ENCODE measurements at regions not wholly inside any gene's neighbourhood (a gene's known extent, or its start where the extent isn't known, plus 50 kb on each side); places are given as distances from the start of the nearest gene placed in this dataset.
A peak's percentile ranks its signal among the peaks of the same experiment; 100 is the strongest.

DNA sequence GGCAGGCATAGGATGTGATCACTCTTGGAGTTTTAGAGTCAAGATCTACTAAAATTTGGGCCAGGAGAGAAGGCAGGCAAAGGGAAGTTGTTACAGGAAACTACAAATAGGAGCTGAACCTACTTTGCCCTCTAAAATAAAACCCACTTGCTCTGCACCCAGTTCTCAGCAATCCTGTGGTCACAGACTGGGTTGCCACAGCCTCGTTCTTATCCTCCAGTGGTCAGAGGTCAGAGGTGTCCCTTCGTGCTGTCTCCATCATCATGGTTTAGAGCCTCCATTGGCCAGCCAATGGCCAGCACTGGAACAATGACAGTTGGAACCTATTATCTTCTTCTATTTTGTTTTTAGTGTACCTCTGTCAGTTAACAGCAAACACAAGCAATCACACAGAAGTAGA, 90.7 kb upstream of the TNP1 start:
- Histone ChIP-seq H3K4me3 (no peak overlapping the region), H3K27ac (no peak overlapping the region)
- TF ChIP-seq, protein P1, sequence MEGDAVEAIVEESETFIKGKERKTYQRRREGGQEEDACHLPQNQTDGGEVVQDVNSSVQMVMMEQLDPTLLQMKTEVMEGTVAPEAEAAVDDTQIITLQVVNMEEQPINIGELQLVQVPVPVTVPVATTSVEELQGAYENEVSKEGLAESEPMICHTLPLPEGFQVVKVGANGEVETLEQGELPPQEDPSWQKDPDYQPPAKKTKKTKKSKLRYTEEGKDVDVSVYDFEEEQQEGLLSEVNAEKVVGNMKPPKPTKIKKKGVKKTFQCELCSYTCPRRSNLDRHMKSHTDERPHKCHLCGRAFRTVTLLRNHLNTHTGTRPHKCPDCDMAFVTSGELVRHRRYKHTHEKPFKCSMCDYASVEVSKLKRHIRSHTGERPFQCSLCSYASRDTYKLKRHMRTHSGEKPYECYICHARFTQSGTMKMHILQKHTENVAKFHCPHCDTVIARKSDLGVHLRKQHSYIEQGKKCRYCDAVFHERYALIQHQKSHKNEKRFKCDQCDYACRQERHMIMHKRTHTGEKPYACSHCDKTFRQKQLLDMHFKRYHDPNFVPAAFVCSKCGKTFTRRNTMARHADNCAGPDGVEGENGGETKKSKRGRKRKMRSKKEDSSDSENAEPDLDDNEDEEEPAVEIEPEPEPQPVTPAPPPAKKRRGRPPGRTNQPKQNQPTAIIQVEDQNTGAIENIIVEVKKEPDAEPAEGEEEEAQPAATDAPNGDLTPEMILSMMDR (IDR thresholded peaks at IDR 0.05), result no peak

DNA sequence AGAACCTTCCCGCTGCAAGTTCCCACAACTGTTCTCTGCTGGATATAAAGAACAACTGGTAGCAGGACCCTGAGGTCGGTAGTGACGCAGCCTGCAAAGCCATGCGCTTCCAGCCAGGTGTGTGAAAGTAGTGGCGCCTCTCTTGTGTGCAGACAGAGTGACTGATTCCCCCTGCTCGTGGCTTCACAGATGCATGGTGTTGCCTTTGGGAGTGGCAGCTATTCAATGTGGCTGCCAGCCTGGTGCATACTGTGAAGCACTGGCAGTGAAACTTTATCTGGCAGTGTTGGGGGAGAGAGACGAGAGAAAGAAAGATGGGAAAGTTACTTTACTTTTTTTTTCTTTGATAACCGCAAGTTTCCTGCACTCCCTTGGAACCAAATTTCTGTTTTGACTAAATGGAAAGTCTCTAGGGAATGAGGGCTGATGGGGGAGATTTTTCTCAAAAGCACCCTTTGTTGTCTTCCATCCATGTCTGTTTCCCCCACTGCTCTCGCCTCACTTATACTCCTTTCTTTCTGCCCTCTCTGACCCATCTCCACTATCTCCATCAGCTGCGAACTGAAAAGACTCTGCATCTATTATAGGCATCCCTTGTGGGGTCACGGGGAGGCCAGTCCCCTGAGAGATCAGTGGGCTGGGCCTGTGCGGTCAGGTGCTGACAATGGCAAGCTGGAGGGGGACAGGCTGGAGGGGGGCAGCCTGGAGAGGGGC, 90.0 kb upstream of the TNP1 start:
- DNase-seq (ENCODE audit: low spot score), result no peak
- TF ChIP-seq, protein P1 (IDR thresholded peaks at IDR 0.05), result no peak
- Histone ChIP-seq H3K27ac (peak overlapping the region in 1 of 2 donors; percentile 35), H3K4me3 (no peak overlapping the region)

More for the DNA sequence above, 90.7 kb upstream of the TNP1 start:
- no peak for DNase-seq (ENCODE audit: low spot score)

DNA sequence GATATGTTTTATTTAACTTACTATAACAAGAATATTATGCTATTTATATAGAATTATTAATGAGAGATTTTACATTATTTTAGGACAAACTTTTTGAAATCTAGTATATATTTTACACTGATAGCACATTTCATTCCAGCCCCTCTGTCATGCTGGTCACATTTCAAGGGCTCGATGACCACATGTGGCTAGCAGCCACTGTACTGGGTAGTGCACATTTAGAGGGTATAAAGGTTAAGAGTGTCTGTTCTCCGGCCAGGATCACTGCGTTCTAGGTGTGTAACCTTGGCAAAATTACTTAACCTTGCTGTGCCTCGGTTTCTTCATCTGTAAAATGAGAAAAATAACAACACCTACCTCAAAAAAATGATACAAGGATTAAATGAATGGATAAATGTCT, 87.2 kb upstream of the TNP1 start:
- DNase-seq (ENCODE audit: low spot score), result no peak
- Histone ChIP-seq H3K27ac (no peak overlapping the region), H3K4me3 (no peak overlapping the region)
- TF ChIP-seq, protein P1 (IDR thresholded peaks at IDR 0.05), result no peak

DNA sequence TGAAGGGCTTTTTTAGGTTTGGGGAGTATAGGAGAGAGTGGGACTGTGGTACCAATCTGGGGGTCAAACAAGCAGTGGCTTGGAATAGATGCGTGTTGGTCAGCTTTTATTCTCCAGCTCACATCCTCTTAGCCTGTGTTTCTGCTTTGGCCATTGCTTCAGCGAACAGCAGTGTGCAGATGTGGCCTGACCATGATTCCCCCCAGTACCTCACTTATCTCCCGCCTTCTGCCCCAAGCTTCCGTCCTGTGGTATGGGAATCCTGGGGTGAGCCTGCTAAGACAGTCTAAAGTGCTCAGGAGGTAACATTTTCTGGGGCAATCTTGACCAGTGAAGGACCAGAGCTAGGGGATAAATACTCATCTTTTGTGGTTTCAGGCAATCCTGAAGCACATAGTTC, 84.9 kb upstream of the TNP1 start:
- H3K4me3 ChIP-seq, result no peak overlapping the region
- no peak overlapping the region for H3K27ac ChIP-seq
- DNase-seq (ENCODE audit: low spot score), result no peak
- TF ChIP-seq, protein P1 (IDR thresholded peaks at IDR 0.05), result no peak

DNA sequence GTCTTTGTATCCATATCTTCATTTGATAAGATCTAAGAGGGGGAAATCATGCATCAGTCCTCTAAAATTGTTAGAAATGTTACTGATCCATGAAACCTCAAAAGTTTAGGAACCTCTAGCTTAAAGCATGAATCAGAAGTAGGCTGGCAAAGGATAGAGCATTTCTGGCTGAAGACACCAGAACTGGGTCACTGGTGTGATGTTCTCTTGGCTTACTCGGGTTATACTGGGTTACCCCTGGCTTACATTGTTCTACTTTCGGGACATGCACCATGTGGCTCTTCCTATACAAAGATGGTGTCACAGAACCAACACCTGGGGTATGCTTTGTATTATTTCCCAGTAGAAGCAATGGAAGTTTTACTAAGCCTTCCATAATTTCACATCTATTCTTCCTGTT, 83.2 kb upstream of the TNP1 start:
- Histone ChIP-seq H3K27ac (no peak overlapping the region), H3K4me3 (no peak overlapping the region)
- no peak for DNase-seq (ENCODE audit: low spot score)
- TF ChIP-seq, protein P1 (IDR thresholded peaks at IDR 0.05), result no peak

DNA sequence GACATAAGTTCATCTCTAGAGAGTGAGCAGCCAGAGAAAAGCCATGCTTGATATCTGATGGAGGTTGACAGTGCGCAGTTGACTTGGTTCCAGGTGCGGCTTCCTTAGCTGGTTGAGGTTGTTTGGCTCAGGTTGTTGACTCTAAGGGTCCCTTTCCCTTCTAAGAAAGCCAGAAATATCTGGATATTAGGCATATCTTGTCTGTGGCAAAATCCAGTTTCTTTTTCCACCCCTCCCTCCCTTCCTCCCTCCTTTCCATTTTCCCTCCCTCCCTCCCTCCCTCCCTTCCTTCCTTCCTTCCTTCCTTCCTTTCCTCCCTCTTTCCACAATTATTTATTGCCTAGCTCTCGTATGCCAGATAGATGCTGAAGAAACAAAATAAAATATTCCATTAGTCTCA, 82.6 kb upstream of the TNP1 start:
- no peak for DNase-seq (ENCODE audit: low spot score)
- Histone ChIP-seq H3K4me3 (no peak overlapping the region), H3K27ac (no peak overlapping the region)
- TF ChIP-seq, protein P1 (IDR thresholded peaks at IDR 0.05), result no peak

DNA sequence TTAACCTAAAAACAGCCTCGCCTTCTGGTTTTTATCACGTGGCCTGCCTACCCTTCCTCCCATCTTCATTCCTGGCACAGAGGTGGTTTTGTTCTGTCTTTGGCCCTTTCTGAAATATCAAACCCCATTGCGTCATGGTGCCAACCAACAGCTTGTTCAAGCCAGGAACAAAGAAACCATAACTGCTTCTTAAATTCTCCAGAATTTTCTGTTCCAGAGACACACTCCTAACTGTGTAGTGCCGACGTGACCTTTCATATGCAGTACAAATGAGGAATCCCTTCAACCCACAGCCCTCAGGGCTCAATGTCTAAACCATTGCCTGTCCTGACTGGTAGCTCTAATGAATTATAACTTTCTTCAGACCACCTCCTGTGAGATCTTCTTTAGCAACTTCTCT, 82.2 kb upstream of the TNP1 start:
- H3K4me3 ChIP-seq, result no peak overlapping the region
- no peak overlapping the region for H3K27ac ChIP-seq
- DNase-seq (ENCODE audit: low spot score), result no peak
- TF ChIP-seq, protein P1 (IDR thresholded peaks at IDR 0.05), result no peak

Data from coronary artery (tissue), 2 donors.